ENCODE measurements at regions not wholly inside any gene's neighbourhood (a gene's known extent, or its start where the extent isn't known, plus 50 kb on each side); places are given as distances from the start of the nearest gene placed in this dataset.

DNA sequence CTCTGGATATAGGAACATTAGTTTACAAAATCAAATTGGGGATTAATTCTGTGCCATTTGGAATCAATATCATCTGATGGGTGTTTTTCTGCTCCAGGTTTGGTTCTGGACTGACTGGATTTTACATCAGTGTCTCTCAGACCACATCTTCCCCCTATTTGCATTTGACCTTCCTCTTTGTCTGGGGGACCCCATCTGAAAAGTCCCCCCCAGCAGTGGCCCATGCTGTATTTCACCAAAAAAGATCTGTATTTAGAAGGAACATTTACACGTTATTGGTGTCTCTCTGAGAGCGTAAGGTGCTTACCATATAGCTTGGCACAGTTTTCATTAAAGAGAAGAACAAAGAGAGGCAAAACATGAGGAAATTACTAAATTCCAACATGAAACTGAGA is 215.6 kb upstream of the CLINT1 start:
- 67% methylated on average over 2 of the region's 2 CpGs for WGBS (ENCODE audit: insufficient coverage, insufficient replicate concordance, low lambda C conversion rate, missing lambda C conversion rate)
- BruUV-seq (replicated peaks) = no TSS peak
- POLR2A ChIA-PET = interaction anchor here (0.6 to 1.3 kb wide), 2 partner anchors 97 to 1033 kb away, joined by 3 to 4 read pairs; no protein-coding TSS in a partner anchor

More for the DNA sequence above, 215.6 kb upstream of the CLINT1 start:
- DNase-seq (ENCODE audit: low read depth, low spot score) = no peak
- Histone ChIP-seq H3K4me1 (ENCODE audit: control insufficient read depth, insufficient read depth, low read length) (no peaks in the 10 kb centered on the region), H3K27me3 (replicated peaks in 1 of 2; ENCODE audit: control insufficient read depth in 2 of 2, insufficient read depth in 2 of 2, low read length in 1 of 2) (no peaks in the 10 kb centered on the region; a peak in 1 of 4 replicates), H3K4me2 (ENCODE audit: control insufficient read depth, insufficient read depth) (no peak overlapping the region), H2AFZ (ENCODE audit: control insufficient read depth, low read depth, low read length) (no peak overlapping the region), H3K4me3 (no peak overlapping the region), H3K27ac (ENCODE audit: control insufficient read depth, insufficient read depth) (no peak overlapping the region), H3K9me3 (replicated peaks; ENCODE audit: control insufficient read depth, insufficient read depth, low read length) (no peaks in the 10 kb centered on the region), H3K36me3 (ENCODE audit: control insufficient read depth in 2 of 2, insufficient read depth in 2 of 2, low read length in 1 of 2) (no peaks in the 10 kb centered on the region), H3K79me2 (ENCODE audit: control insufficient read depth, insufficient read depth, low read length) (no peaks in the 10 kb centered on the region), H4K20me1 (ENCODE audit: control insufficient read depth, insufficient read depth) (no peaks in the 10 kb centered on the region), H3K9ac (ENCODE audit: control insufficient read depth, insufficient read depth, low read length) (no peak overlapping the region)
- no peak for FAIRE-seq
- intact Hi-C loops (cut with micrococcal nuclease; ENCODE audit: unreplicated experiment) = loop anchor here (2.0 kb wide), 1 partner anchor 1032 kb away; no protein-coding TSS in a partner anchor
- no peak for ATAC-seq
- TF ChIP-seq NFYB (IDR thresholded peaks at IDR 0.05; ENCODE audit: insufficient read depth, low read depth, low read length) = no peak
- TF ChIP-seq, protein P1, sequence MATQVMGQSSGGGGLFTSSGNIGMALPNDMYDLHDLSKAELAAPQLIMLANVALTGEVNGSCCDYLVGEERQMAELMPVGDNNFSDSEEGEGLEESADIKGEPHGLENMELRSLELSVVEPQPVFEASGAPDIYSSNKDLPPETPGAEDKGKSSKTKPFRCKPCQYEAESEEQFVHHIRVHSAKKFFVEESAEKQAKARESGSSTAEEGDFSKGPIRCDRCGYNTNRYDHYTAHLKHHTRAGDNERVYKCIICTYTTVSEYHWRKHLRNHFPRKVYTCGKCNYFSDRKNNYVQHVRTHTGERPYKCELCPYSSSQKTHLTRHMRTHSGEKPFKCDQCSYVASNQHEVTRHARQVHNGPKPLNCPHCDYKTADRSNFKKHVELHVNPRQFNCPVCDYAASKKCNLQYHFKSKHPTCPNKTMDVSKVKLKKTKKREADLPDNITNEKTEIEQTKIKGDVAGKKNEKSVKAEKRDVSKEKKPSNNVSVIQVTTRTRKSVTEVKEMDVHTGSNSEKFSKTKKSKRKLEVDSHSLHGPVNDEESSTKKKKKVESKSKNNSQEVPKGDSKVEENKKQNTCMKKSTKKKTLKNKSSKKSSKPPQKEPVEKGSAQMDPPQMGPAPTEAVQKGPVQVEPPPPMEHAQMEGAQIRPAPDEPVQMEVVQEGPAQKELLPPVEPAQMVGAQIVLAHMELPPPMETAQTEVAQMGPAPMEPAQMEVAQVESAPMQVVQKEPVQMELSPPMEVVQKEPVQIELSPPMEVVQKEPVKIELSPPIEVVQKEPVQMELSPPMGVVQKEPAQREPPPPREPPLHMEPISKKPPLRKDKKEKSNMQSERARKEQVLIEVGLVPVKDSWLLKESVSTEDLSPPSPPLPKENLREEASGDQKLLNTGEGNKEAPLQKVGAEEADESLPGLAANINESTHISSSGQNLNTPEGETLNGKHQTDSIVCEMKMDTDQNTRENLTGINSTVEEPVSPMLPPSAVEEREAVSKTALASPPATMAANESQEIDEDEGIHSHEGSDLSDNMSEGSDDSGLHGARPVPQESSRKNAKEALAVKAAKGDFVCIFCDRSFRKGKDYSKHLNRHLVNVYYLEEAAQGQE (IDR thresholded peaks at IDR 0.05; ENCODE audit: low read depth, low read length) = no peak
- TF ChIP-seq CHD2 (IDR thresholded peaks at IDR 0.05; ENCODE audit: borderline replicate concordance, low read depth, low read length) = no peak
- no peak for TF ChIP-seq HCFC1 (IDR thresholded peaks at IDR 0.05; ENCODE audit: low read length)
- TF ChIP-seq, protein P2, sequence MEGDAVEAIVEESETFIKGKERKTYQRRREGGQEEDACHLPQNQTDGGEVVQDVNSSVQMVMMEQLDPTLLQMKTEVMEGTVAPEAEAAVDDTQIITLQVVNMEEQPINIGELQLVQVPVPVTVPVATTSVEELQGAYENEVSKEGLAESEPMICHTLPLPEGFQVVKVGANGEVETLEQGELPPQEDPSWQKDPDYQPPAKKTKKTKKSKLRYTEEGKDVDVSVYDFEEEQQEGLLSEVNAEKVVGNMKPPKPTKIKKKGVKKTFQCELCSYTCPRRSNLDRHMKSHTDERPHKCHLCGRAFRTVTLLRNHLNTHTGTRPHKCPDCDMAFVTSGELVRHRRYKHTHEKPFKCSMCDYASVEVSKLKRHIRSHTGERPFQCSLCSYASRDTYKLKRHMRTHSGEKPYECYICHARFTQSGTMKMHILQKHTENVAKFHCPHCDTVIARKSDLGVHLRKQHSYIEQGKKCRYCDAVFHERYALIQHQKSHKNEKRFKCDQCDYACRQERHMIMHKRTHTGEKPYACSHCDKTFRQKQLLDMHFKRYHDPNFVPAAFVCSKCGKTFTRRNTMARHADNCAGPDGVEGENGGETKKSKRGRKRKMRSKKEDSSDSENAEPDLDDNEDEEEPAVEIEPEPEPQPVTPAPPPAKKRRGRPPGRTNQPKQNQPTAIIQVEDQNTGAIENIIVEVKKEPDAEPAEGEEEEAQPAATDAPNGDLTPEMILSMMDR (IDR thresholded peaks at IDR 0.05 in 2 of 3, conservative IDR thresholded peaks at IDR 0.05 in 1 of 3; ENCODE audit: control insufficient read depth in 2 of 3, extremely low read depth in 1 of 3, insufficient read depth in 1 of 3, low read depth in 3 of 3, low read length in 3 of 3) = no peak
- TF ChIP-seq DPF2 (IDR thresholded peaks at IDR 0.05) = no peak
- TF ChIP-seq ZSCAN29 (IDR thresholded peaks at IDR 0.05) = no peak
- TF ChIP-seq SRF (IDR thresholded peaks at IDR 0.05; ENCODE audit: low read depth in 2 of 2, low read length in 2 of 2) = no peak
- ChIA-PET CTCF (interaction anchor here (0.6 to 3.5 kb wide), 66 partner anchors 9 to 1243 kb away, joined by 3 to 69 read pairs (median 4); no protein-coding TSS in a partner anchor), RAD21 (ENCODE audit: unreplicated experiment) (interaction anchor here (0.6 to 2.1 kb wide), 21 partner anchors 9 to 1242 kb away, joined by 3 to 44 read pairs (median 4); no protein-coding TSS in a partner anchor), SMC1A (ENCODE audit: uncharacterized antibody, unreplicated experiment) (interaction anchor here (0.7 to 2.3 kb wide), 25 partner anchors 9 to 1062 kb away, joined by 3 to 31 read pairs (median 4); no protein-coding TSS in a partner anchor)
- in situ Hi-C loops (cut with MboI) = loop anchor here (10.0 kb wide), 2 partner anchors 1030 to 1060 kb away; no protein-coding TSS in a partner anchor
